Activated CD4-positive, alpha-beta T cell treated with anti-CD3 and anti-CD28 coated beads for 36 hours (primary cell): ENCODE measurements at regions not wholly inside any gene's neighbourhood (a gene's known extent, or its start where the extent isn't known, plus 50 kb on each side); places are given as distances from the start of the nearest gene placed in this dataset.

Experiments used
- ATAC-seq: fragments of 200-7000 bp; cut with Tn5 transposase; one replicate; pipeline ENCODE4 v1.10.0; 2021; ENCODE audit warnings: mild to moderate bottlenecking, moderate library complexity
- CTCF ChIA-PET: fragments of 350-600 bp; sonication (Branson Sonifier 250); formaldehyde crosslinking; loops from one replicate; lab custom pipeline; 2021; ENCODE audit warnings: antibody characterized with exemption; lab: Charles Lee
- POLR2A ChIA-PET: fragments of 350-600 bp; sonication (Branson Sonifier 250); formaldehyde crosslinking; loops from one replicate; lab custom pipeline; 2021; ENCODE audit warnings: antibody characterized with exemption, inconsistent platforms; lab: Charles Lee
- DNase-seq: peaks from one replicate; pipeline ENCODE4 v3.0.0-alpha.2; 2020
- H3K27ac Mint-ChIP-seq: one replicate; pipeline ENCODE4 v1.8.0; 2021; ENCODE audit warnings: mixed read lengths
- H3K27me3 Mint-ChIP-seq: one replicate; pipeline ENCODE4 v1.8.0; 2021; ENCODE audit warnings: mixed read lengths
- H3K36me3 Mint-ChIP-seq: one replicate; pipeline ENCODE4 v1.8.0; 2021; ENCODE audit warnings: low read depth, mixed read lengths
- H3K4me1 Mint-ChIP-seq: one replicate; pipeline ENCODE4 v1.8.0; 2021; ENCODE audit warnings: mixed read lengths
- H3K4me3 Mint-ChIP-seq: one replicate; pipeline ENCODE4 v1.8.0; 2021; ENCODE audit warnings: mild to moderate bottlenecking, moderate library complexity, mixed read lengths
- H3K9me3 Mint-ChIP-seq: one replicate; pipeline ENCODE4 v1.8.0; 2021; ENCODE audit warnings: low read depth, mixed read lengths
- intact Hi-C, 2 experiments: fragments of 100-400 bp; cut with DNase I in 1 of 2; cut with micrococcal nuclease in 1 of 2; formaldehyde crosslinking; loops; one replicate each; pipeline versions ENCODE4 v1.14.2 to v1.15.1; 2022 to 2024; cut with DNase I, micrococcal nuclease

DNA sequence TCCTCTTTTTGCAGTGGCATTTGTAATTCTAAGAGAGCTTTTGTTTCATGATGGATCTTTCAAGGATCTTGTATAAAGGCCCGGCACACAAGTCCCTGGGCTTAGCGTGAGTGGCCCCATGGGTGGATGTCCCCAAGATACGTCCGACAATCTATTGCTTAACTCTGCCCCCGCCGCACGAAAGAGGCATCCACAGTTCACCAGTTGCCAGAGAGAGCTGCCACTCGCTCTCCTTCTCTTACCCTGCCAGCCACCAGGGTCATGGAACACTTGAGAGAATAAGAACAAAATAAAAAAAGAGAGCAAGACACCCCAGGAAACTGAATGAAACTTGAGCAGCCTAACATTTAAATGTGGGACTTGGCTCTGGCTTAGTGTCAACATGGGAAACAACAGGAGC lies 92.3 kb downstream of the CTAGE1 start:
- no peaks in the 10 kb centered on the region for H3K27me3 Mint-ChIP-seq
- no peak overlapping the region for H3K27ac Mint-ChIP-seq
- DNase-seq (no peak), ATAC-seq (no peak)
- H3K36me3 Mint-ChIP-seq, result no peaks in the 10 kb centered on the region
- ChIA-PET POLR2A (no interaction called here), CTCF (no interaction called here)
- H3K9me3 Mint-ChIP-seq, result no peaks in the 10 kb centered on the region
- H3K4me1 Mint-ChIP-seq, result no peaks in the 10 kb centered on the region
- intact Hi-C loops, result no loop called here
- H3K4me3 Mint-ChIP-seq, result no peak overlapping the region

DNA sequence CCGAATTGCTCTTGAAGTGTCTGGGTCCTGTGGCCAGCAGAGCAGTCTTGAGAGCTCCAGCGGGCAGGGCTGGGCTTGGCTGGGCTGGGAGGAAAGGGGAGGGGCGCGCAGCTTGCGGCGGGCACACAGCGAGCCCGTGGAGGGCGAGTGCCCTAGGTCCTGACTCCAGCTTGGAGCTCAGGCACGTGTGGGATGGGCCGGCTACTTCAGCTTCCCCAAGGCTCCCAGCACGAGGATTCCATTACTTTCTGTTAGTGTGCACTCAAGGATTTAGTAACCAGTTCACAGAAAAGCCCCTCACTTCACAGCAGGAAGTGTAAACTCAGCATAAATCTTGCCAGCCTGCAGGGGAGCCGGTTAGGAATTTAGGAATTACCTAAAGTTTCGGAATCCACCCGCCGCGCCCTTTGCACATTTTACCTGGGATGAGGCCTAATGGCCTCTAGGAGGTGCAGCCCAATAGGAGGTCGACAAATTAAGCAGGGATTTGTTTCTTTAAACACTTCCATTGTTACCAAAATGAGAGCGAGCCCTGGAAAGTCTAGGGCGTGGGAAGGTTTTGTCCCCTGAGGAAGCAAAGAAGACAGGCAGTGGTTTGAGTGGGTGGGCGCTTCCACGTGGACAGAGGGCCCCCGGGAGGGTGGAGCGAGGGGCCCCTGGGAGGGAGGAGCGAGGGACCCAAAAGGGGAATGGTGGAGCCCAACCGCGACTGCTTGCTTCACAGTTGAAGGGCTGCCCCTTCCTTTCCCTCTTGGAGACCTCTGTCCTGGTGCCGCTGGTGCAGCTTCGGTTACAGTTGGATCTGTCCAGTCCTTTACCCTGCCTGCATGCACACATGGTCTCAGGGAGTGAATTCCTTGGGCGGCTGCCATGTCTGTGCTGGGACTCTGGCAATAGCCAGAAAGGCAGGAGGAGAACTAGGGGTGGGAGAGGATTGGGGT lies 93.3 kb downstream of the CTAGE1 start:
- Mint-ChIP-seq H3K36me3 (no peaks in the 10 kb centered on the region), H3K27ac (no peak overlapping the region), H3K4me3 (no peak overlapping the region), H3K9me3 (no peaks in the 10 kb centered on the region), H3K27me3 (no peaks in the 10 kb centered on the region), H3K4me1 (no peaks in the 10 kb centered on the region)
- CTCF ChIA-PET, result interaction anchor here (0.8 kb wide), 1 partner anchor 13 kb away, joined by 5 read pairs; no protein-coding TSS in a partner anchor
- ATAC-seq, result no peak
- POLR2A ChIA-PET, result no interaction called here
- DNase-seq, result no peak
- intact Hi-C loops, result no loop called here

DNA sequence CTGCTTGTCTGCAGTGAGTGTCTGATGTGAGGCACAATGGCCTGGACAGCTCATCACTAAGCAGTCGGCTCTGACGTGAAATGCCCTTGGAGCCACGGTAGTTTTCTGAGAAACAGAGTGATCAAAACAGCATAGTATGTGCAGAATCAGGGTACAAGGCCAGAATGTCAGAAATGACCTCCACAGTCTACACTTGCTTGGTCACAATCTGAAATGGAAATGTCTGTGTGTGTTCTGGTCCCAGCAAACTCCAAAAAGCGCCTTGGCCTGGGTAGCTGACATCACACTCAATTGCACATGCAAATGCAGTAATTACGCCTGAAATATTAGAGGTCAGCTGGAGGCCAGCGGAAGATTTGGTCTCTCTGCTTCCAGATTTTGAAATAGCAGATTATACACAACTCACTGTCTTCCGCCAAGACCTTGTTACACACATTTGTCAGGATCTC lies 95.4 kb downstream of the CTAGE1 start:
- no peak for ATAC-seq
- intact Hi-C loops, result no loop called here
- DNase-seq, result no peak
- CTCF ChIA-PET, result no interaction called here
- Mint-ChIP-seq H3K36me3 (no peaks in the 10 kb centered on the region), H3K4me1 (no peaks in the 10 kb centered on the region), H3K9me3 (no peaks in the 10 kb centered on the region), H3K4me3 (no peak overlapping the region), H3K27ac (no peak overlapping the region), H3K27me3 (no peaks in the 10 kb centered on the region)
- POLR2A ChIA-PET, result no interaction called here

DNA sequence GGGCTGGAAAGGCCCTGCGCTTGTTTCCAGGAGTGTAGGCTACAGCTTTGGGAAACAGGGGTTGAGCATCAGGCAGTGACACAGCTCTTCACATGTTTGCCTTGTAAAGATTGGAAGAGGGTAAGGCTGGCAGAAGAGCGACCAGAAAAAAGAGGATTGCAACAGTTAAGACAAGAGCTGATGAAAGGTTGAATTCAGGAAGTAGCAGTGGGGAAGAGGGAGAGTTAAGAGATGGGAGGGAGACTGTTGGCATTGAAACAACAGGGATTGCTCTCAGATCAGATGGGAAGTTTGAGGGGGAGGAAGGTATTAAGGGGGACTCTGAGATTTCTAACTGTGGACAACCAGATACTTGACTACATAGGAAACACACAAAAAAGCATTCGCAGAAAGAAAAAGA lies 96.9 kb downstream of the CTAGE1 start:
- ATAC-seq (no peak), DNase-seq (no peak)
- Mint-ChIP-seq H3K4me1 (no peaks in the 10 kb centered on the region), H3K36me3 (no peaks in the 10 kb centered on the region), H3K27ac (no peak overlapping the region), H3K9me3 (no peaks in the 10 kb centered on the region), H3K27me3 (no peaks in the 10 kb centered on the region), H3K4me3 (no peak overlapping the region)
- ChIA-PET POLR2A (interaction anchor here (0.5 kb wide), 1 partner anchor 117 kb away, joined by 7 read pairs; no protein-coding TSS in a partner anchor), CTCF (interaction anchor here (0.7 kb wide), 1 partner anchor 24 kb away, joined by 3 read pairs; no protein-coding TSS in a partner anchor)
- intact Hi-C loops, result no loop called here

DNA sequence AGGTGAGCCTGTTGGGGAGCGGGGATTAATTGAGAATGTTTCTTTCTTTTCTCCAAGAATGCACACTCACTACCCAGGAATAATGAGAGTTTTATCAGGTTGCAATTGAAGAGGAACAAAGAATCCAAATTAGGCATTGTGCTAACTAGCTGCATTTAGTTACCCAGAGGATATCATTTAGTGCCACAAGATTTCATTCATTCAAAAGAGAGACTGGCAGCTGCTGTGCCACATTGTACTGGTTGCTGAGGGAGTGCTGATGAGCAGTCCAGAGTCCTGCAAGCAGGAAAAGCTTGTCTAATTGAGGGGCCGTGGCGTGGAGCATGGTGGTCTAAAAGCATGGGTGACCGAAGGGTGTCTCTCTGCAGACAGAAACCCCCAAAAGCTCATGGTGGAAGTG lies 97.6 kb downstream of the CTAGE1 start:
- ChIA-PET CTCF (no interaction called here), POLR2A (interaction anchor here (0.5 kb wide), 1 partner anchor 118 kb away, joined by 7 read pairs; no protein-coding TSS in a partner anchor)
- no peak for ATAC-seq
- no peaks in the 10 kb centered on the region for H3K36me3 Mint-ChIP-seq
- H3K4me1 Mint-ChIP-seq, result no peaks in the 10 kb centered on the region
- H3K27me3 Mint-ChIP-seq, result no peaks in the 10 kb centered on the region
- H3K9me3 Mint-ChIP-seq, result no peaks in the 10 kb centered on the region
- no peak for DNase-seq
- H3K4me3 Mint-ChIP-seq, result no peak overlapping the region
- intact Hi-C loops, result no loop called here
- H3K27ac Mint-ChIP-seq, result no peak overlapping the region

DNA sequence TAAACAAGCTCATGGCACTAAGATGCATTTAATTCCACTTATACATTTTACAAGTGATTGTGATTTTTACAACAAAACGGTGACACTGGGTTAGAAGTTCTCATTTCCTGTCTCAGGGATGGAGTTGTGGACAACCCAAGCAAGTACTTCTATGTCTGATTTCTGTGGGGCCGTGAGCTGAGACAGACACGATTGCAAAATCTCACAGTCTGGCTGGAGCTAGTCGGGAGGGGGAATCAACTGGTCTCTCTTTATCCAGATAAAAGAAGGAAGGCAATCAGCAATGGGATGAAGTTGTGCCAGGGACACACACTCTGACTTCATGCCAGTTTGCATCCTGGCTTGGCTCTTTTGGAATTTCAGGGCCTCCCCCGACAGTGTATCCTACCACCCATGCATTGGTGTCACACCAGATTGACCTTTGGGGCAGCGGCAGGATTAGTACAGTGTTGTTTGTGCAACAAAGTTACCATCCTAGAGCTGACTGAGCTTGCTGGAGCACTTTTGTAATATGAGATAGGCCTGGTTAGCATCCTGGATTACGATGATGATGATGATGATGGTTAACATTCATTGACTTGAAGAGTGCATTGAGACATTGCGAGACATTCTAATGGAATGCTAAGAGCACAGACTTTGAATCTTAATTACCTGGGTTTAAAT lies 98.8 kb downstream of the CTAGE1 start:
- Mint-ChIP-seq H3K36me3 (no peaks in the 10 kb centered on the region), H3K4me3 (no peak overlapping the region), H3K9me3 (no peaks in the 10 kb centered on the region), H3K27me3 (no peaks in the 10 kb centered on the region), H3K27ac (no peak overlapping the region), H3K4me1 (no peaks in the 10 kb centered on the region)
- ChIA-PET CTCF (interaction anchor here (0.6 kb wide), 1 partner anchor 94 kb away, joined by 3 read pairs; no protein-coding TSS in a partner anchor), POLR2A (no interaction called here)
- DNase-seq, result no peak
- ATAC-seq, result no peak
- intact Hi-C loops, result no loop called here

DNA sequence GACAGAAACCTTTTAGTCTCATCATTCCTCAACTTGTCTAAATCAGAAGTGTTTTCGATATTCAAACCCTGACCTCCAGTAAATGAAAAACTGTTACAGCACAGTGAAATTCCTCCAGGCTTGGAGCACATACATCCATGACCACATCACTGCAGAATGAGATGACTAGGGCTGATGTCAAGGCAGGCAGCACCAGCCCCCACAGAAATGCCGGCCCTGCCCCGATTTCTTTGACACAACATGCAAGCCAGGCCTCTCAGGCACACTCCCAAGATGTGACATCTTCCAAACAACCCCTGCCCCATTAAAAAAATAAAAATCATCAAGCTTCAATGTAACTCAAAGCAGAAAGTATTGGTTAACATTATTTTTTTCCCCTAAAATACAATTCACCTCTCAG lies 103.3 kb downstream of the CTAGE1 start:
- ATAC-seq (no peak), DNase-seq (no peak)
- CTCF ChIA-PET, result interaction anchor here (0.6 kb wide), 1 partner anchor 75 kb away, joined by 3 read pairs; no protein-coding TSS in a partner anchor
- H3K27me3 Mint-ChIP-seq, result peaks cover 2% of the 10 kb centered on the region
- H3K9me3 Mint-ChIP-seq, result no peaks in the 10 kb centered on the region
- no peak overlapping the region for H3K4me3 Mint-ChIP-seq
- no peaks in the 10 kb centered on the region for H3K4me1 Mint-ChIP-seq
- intact Hi-C loops, result no loop called here
- H3K36me3 Mint-ChIP-seq, result no peaks in the 10 kb centered on the region
- H3K27ac Mint-ChIP-seq, result no peak overlapping the region
- POLR2A ChIA-PET, result no interaction called here

DNA sequence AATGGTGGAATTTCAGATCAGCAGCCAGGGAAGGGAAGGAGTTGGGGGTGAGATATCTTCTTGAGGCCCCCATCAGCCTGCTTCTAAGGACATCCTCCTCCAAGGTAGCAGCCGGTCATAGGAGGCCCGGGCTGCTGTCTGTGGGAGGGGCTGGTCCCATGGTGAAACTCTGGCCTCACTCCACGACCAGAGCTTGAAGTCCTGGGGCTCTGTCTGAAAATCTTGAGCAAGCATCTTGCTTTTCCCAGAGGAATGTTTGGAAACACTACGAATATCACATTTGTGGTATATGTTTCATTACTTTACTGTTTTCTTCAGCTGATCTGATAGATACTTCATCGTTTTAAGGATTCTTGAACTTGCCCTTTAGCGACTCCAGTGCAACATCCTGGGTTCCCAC lies 103.7 kb downstream of the CTAGE1 start:
- H3K36me3 Mint-ChIP-seq, result no peaks in the 10 kb centered on the region
- ChIA-PET CTCF (interaction anchor here (0.6 kb wide), 1 partner anchor 75 kb away, joined by 3 read pairs; no protein-coding TSS in a partner anchor), POLR2A (no interaction called here)
- no peak for DNase-seq
- no peak overlapping the region for H3K27ac Mint-ChIP-seq
- peaks cover 2% of the 10 kb centered on the region for H3K27me3 Mint-ChIP-seq
- intact Hi-C loops, result no loop called here
- no peak for ATAC-seq
- no peaks in the 10 kb centered on the region for H3K9me3 Mint-ChIP-seq
- no peak overlapping the region for H3K4me3 Mint-ChIP-seq
- H3K4me1 Mint-ChIP-seq, result no peaks in the 10 kb centered on the region

DNA sequence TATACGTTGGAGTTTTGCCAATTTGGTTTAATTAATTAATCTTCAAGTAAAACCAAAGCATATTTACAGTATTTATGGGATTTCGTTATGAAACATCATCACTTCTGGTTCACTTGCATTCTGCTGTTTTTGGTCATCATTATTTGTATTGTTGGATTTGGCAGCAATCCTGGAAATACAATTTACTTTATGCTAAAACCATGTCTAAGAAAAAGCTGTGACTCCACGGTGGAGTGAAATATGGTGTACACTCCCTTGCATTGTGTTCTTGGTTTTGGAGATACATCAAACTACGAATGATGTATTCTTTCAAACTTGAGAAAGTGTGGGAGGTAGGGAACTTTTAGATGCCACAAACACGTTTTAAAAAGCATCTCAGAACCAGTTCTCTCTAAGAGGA lies 106.4 kb downstream of the CTAGE1 start:
- DNase-seq, result no peak
- ChIA-PET CTCF (no interaction called here), POLR2A (no interaction called here)
- intact Hi-C loops, result no loop called here
- Mint-ChIP-seq H3K4me1 (no peaks in the 10 kb centered on the region), H3K4me3 (no peak overlapping the region), H3K27ac (no peak overlapping the region), H3K36me3 (no peaks in the 10 kb centered on the region), H3K27me3 (peaks cover 2% of the 10 kb centered on the region), H3K9me3 (no peaks in the 10 kb centered on the region)
- no peak for ATAC-seq

DNA sequence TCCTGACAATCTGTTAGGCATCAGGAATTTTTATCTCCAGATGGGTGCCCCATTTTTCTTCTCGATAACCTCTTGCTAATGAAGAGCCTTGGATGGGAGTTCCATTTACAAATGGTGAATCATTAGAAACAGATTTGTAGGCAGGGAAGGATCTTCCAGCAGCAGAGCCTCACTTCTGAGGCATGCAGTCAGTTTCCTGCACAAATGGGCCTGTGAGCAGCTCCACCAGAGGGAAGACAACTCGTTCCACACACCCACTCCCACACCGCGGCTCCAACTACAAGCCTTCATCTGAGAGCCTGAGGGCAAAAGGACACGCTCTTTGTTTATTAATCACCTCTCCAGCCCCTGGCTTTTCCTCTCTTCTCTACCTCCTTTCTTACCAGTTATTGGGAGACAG lies 108.5 kb downstream of the CTAGE1 start:
- intact Hi-C loops, result no loop called here
- DNase-seq (no peak), ATAC-seq (no peak)
- Mint-ChIP-seq H3K36me3 (no peaks in the 10 kb centered on the region), H3K9me3 (no peaks in the 10 kb centered on the region), H3K4me3 (no peak overlapping the region), H3K27me3 (peaks cover 4% of the 10 kb centered on the region), H3K27ac (no peak overlapping the region), H3K4me1 (no peaks in the 10 kb centered on the region)
- CTCF ChIA-PET, result no interaction called here
- POLR2A ChIA-PET, result no interaction called here

DNA sequence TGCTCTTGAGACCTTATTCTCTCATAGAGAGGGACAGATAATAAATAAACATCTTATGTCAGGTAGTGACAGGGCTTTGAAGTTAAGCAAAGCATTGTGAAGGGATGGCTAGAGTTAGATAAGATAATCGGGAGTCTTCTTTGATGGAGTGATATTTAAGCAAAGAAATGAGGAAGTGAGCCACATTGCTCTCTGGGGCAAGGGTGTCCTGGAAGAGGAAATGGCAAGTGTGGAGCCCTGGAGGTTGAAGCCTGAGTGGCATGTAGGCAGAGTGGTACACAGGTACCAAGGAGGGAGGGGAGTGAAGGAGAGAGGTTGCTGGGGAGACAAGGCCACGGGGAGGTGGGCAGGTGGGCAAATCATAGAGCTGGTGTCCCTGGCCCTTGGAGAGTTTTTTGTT lies 110.2 kb downstream of the CTAGE1 start:
- no peak overlapping the region for H3K4me3 Mint-ChIP-seq
- H3K27me3 Mint-ChIP-seq, result peaks cover 4% of the 10 kb centered on the region
- H3K9me3 Mint-ChIP-seq, result no peaks in the 10 kb centered on the region
- no peaks in the 10 kb centered on the region for H3K4me1 Mint-ChIP-seq
- CTCF ChIA-PET, result no interaction called here
- no peak overlapping the region for H3K27ac Mint-ChIP-seq
- no peak for ATAC-seq
- no peak for DNase-seq
- POLR2A ChIA-PET, result no interaction called here
- H3K36me3 Mint-ChIP-seq, result no peaks in the 10 kb centered on the region
- intact Hi-C loops, result no loop called here
